ENCODE measurements at regions not wholly inside any gene's neighbourhood (a gene's known extent, or its start where the extent isn't known, plus 50 kb on each side); places are given as distances from the start of the nearest gene placed in this dataset.

GRCh38 chr2:3023531-3023930, 354.1 kb downstream of the EIPR1 start:
- 84 to 98% methylated on average over 7 of the region's 7 CpGs for WGBS, 2 donors
- Histone ChIP-seq H3K9me3 (no peaks in the 10 kb centered on the region), H3K27me3 (no peaks in the 10 kb centered on the region), H3K27ac (no peak overlapping the region), H3K4me3 (replicated peaks in 1 of 3) (no peak overlapping the region), H3K4me1 (no peaks in the 10 kb centered on the region), H3K36me3 (no peaks in the 10 kb centered on the region)
- no peak for TF ChIP-seq POLR2A (IDR thresholded peaks at IDR 0.05)
- TF ChIP-seq, protein P1, sequence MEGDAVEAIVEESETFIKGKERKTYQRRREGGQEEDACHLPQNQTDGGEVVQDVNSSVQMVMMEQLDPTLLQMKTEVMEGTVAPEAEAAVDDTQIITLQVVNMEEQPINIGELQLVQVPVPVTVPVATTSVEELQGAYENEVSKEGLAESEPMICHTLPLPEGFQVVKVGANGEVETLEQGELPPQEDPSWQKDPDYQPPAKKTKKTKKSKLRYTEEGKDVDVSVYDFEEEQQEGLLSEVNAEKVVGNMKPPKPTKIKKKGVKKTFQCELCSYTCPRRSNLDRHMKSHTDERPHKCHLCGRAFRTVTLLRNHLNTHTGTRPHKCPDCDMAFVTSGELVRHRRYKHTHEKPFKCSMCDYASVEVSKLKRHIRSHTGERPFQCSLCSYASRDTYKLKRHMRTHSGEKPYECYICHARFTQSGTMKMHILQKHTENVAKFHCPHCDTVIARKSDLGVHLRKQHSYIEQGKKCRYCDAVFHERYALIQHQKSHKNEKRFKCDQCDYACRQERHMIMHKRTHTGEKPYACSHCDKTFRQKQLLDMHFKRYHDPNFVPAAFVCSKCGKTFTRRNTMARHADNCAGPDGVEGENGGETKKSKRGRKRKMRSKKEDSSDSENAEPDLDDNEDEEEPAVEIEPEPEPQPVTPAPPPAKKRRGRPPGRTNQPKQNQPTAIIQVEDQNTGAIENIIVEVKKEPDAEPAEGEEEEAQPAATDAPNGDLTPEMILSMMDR (IDR thresholded peaks at IDR 0.05) = no peak
- intact Hi-C loops (cut with DNase I) = no loop called here
- DNase-seq = no peak

DNA sequence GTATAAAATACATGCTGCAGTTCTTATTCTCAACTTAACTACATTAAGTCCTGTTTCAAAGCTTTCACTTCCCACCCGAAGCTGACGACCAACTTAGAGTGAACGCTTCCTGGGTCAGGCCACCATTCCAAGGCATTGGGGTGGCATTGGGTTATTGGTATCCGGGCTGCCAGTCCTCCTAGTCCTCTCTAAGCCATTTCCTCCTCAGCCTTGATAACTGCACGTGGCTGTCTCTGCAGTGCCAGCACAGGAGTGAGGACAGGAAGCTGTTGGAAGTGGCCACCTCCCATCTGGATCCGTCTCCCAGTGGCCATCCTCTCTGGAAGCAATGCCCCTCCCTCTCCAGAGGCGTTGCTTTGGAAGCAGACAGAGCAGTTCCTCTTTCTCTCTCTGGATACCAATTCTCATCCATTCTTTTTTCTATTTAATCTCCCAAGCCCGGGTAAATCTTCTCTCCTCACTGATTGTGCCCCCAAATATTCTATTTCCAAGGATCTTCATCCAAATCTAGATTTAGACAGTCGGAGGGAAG, 354.7 kb downstream of the EIPR1 start:
- intact Hi-C loops (cut with DNase I) = no loop called here
- Histone ChIP-seq H3K27me3 (no peaks in the 10 kb centered on the region), H3K4me3 (replicated peaks in 1 of 3) (no peak overlapping the region), H3K27ac (no peak overlapping the region), H3K36me3 (no peaks in the 10 kb centered on the region), H3K9me3 (no peaks in the 10 kb centered on the region), H3K4me1 (no peaks in the 10 kb centered on the region)
- DNase-seq = no peak
- 76 to 82% methylated on average over 9 of the region's 9 CpGs for WGBS, 2 donors
- TF ChIP-seq, protein P1 (IDR thresholded peaks at IDR 0.05) = no peak
- TF ChIP-seq POLR2A (IDR thresholded peaks at IDR 0.05) = no peak

DNA sequence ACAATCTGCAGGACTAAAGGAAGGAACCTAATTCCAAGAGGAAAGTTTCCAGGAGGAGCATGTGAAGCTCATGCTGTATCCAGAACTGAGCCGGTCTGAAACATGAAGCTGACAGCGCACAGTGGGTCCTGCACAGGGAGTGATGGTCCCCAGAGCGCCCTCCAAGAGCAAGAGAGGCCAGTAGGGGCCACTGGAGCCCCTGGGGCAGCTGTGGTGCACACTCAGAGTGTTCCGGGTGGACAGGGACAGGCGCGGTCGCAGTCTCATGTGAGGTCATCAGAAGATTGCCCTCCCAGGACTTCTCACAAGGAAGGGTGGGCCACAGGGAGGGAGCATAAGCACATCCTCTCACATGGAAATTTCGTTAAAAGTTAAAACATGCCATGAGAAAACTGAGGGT, 355.9 kb downstream of the EIPR1 start:
- intact Hi-C loops (cut with DNase I) = no loop called here
- no peaks in the 10 kb centered on the region for H3K36me3 ChIP-seq
- H3K27me3 ChIP-seq = no peaks in the 10 kb centered on the region
- no peak for DNase-seq
- no peaks in the 10 kb centered on the region for H3K9me3 ChIP-seq
- 92% methylated on average over 8 of the region's 8 CpGs for WGBS, 2 donors
- H3K27ac ChIP-seq = no peak overlapping the region
- H3K4me3 ChIP-seq (replicated peaks in 1 of 3) = no peak overlapping the region
- TF ChIP-seq, protein P1 (IDR thresholded peaks at IDR 0.05) = no peak
- TF ChIP-seq POLR2A (IDR thresholded peaks at IDR 0.05) = no peak
- no peaks in the 10 kb centered on the region for H3K4me1 ChIP-seq

- H3K4me3 ChIP-seq (replicated peaks in 1 of 3) = no peak overlapping the region
- no peak for DNase-seq
- H3K27ac ChIP-seq = no peak overlapping the region
- H3K9me3 ChIP-seq = no peaks in the 10 kb centered on the region
- 80 to 83% methylated on average over 4 of the region's 4 CpGs for WGBS, 2 donors
- H3K4me1 ChIP-seq = no peaks in the 10 kb centered on the region
- no peaks in the 10 kb centered on the region for H3K27me3 ChIP-seq
- H3K36me3 ChIP-seq = no peaks in the 10 kb centered on the region
- intact Hi-C loops (cut with DNase I) = no loop called here
- TF ChIP-seq, protein P1 (IDR thresholded peaks at IDR 0.05) = no peak
- TF ChIP-seq POLR2A (IDR thresholded peaks at IDR 0.05) = no peak
These were observed 367.6 kb downstream of the EIPR1 start for GRCh38 chr2:3010001-3010400.

- Histone ChIP-seq H3K9me3 (no peaks in the 10 kb centered on the region), H3K36me3 (no peaks in the 10 kb centered on the region), H3K27ac (no peak overlapping the region), H3K27me3 (no peaks in the 10 kb centered on the region), H3K4me3 (replicated peaks in 1 of 3) (no peak overlapping the region), H3K4me1 (no peaks in the 10 kb centered on the region)
- DNase-seq = no peak
- intact Hi-C loops (cut with DNase I) = no loop called here
- TF ChIP-seq, protein P1 (IDR thresholded peaks at IDR 0.05) = no peak
- no peak for TF ChIP-seq POLR2A (IDR thresholded peaks at IDR 0.05)
- WGBS, 2 donors = 86 to 89% methylated on average over 6 of the region's 7 CpGs
These were observed 368.1 kb downstream of the EIPR1 start for GRCh38 chr2:3009483-3009882.

Data from thyroid gland (tissue), 4 donors.